Fibroblast of peridontal ligament (primary cell): ENCODE measurements at regions not wholly inside any gene's neighbourhood (a gene's known extent, or its start where the extent isn't known, plus 50 kb on each side); places are given as distances from the start of the nearest gene placed in this dataset.

Source experiments
- DNase-seq: peaks from one replicate; pipeline ENCODE4 v3.0.0-alpha.2; 2010; ENCODE audit errors: extremely low read depth

- DNase-seq: no peak
These were observed 243.9 kb upstream of the GULP1 start for GRCh38 chr2:188047735-188048134.

- peak; percentile 44 for DNase-seq
These were observed 240.9 kb upstream of the GULP1 start for GRCh38 chr2:188050726-188051125.

- DNase-seq: peak; percentile 22
These were observed 240.0 kb upstream of the GULP1 start for GRCh38 chr2:188051706-188052105.

GRCh38 chr2:188065386-188065785 is 226.3 kb upstream of the GULP1 start:
- no peak for DNase-seq

- DNase-seq: no peak
These were observed 223.6 kb upstream of the GULP1 start for GRCh38 chr2:188068093-188068492.

GRCh38 chr2:188076149-188077056 is 215.3 kb upstream of the GULP1 start:
- peak; percentile 5 for DNase-seq

- no peak for DNase-seq
These were observed 213.9 kb upstream of the GULP1 start for GRCh38 chr2:188077757-188078156.

GRCh38 chr2:188078534-188078933 is 213.1 kb upstream of the GULP1 start:
- peak; percentile 6 for DNase-seq

GRCh38 chr2:188079196-188079595 is 212.5 kb upstream of the GULP1 start:
- DNase-seq: peak; percentile 97

GRCh38 chr2:188085421-188085820 is 206.3 kb upstream of the GULP1 start:
- DNase-seq: no peak

- peak; percentile 22 for DNase-seq
These were observed 201.8 kb upstream of the GULP1 start for GRCh38 chr2:188089901-188090300.

GRCh38 chr2:188091220-188091619 is 200.5 kb upstream of the GULP1 start:
- DNase-seq: no peak

GRCh38 chr2:188092734-188093133 is 198.9 kb upstream of the GULP1 start:
- no peak for DNase-seq

- DNase-seq: no peak
These were observed 194.8 kb upstream of the GULP1 start for GRCh38 chr2:188096910-188097309.

- no peak for DNase-seq
These were observed 188.8 kb upstream of the GULP1 start for GRCh38 chr2:188102881-188103280.

- DNase-seq: peak; percentile 23
These were observed 177.7 kb upstream of the GULP1 start for GRCh38 chr2:188114014-188114413.

GRCh38 chr2:188117706-188118105 is 174.0 kb upstream of the GULP1 start:
- DNase-seq: no peak

- DNase-seq: no peak
These were observed 173.2 kb upstream of the GULP1 start for GRCh38 chr2:188118431-188118830.

GRCh38 chr2:188119112-188119838 is 172.4 kb upstream of the GULP1 start:
- no peak for DNase-seq

- DNase-seq: no peak
These were observed 168.7 kb upstream of the GULP1 start for GRCh38 chr2:188122985-188123384.

GRCh38 chr2:188129677-188130076 is 162.0 kb upstream of the GULP1 start:
- no peak for DNase-seq

- DNase-seq: no peak
These were observed 161.4 kb upstream of the GULP1 start for GRCh38 chr2:188130317-188130716.

GRCh38 chr2:188131281-188131680 is 160.4 kb upstream of the GULP1 start:
- DNase-seq: no peak
